ENCODE measurements at regions not wholly inside any gene's neighbourhood (a gene's known extent, or its start where the extent isn't known, plus 50 kb on each side); places are given as distances from the start of the nearest gene placed in this dataset.

DNA sequence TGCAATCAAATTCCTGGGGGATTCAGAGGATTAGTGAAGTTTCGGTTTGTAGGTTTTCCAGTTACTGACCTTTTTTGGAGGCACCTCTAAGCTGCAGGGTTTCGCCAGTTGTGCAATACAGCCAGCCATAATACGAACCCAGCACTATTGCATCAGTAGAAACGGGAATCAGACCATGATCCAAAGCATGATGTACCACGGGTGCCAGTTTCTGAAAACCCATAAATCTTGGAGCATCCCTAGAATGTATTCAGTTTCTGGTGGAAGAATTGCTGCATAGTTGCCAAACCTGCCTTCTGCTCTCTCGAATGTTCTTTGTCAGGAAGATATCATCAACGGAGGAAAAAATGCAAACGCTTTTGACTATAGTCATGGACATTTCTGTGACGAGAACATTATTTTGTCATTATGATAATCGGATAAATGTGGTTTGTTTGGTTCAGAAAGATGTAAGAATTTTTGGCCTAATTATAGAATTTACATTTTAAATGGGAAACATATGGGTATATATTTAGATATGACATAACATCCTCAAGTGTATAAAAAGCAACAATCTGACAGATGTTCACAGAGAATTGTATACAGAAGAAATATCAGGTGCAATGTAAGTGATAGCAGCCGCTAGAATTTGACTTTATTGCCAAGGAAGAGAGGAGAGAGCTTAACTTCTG, 186.2 kb upstream of the PRKCQ start:
- peak overlapping the region; percentile 32 for H3K4me2 ChIP-seq

DNA sequence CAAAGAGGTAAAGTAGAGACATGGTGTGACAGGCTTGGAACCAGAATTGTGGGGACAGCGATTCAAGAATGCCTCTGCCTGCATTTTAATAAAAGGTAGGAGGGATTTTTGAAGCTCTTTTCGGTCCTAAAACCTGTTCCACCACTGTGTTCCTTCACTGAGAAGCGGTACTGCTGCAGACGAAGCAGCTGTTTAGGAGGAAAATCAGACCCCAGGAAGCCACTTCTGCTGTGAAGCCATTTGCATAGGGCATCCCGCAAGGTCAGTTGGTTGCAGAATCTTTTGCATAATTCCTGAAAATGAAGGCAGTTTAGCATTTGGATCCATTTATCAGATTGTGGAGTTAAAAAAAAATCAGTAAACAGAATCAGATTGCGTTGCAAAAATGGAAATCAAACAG, 183.3 kb upstream of the PRKCQ start:
- Histone ChIP-seq H3K4me3 (no peak overlapping the region), H3K36me3 (replicated peaks; ENCODE audit: insufficient read depth, low read depth) (no peaks in the 10 kb centered on the region), H3K9me3 (ENCODE audit: low read depth) (no peaks in the 10 kb centered on the region), H3K4me1 (ENCODE audit: insufficient read depth) (no peaks in the 10 kb centered on the region), H3K27me3 (no peaks in the 10 kb centered on the region), H2AFZ (no peak overlapping the region), H3K9me2 (replicated peaks; ENCODE audit: insufficient read depth) (no peaks in the 10 kb centered on the region), H4K20me1 (ENCODE audit: insufficient read depth, poor library complexity, severe bottlenecking) (no peaks in the 10 kb centered on the region), H3K79me2 (no peaks in the 10 kb centered on the region), H3K27ac (no peak overlapping the region), H3K4me2 (no peak overlapping the region)
- TF ChIP-seq EZH2 (IDR thresholded peaks at IDR 0.05; ENCODE audit: borderline replicate concordance) (no peak), EZH2phosphoT487 (IDR thresholded peaks at IDR 0.05; ENCODE audit: low read depth, severe bottlenecking, unreplicated experiment) (no peak)
- TF ChIP-seq, protein P1, sequence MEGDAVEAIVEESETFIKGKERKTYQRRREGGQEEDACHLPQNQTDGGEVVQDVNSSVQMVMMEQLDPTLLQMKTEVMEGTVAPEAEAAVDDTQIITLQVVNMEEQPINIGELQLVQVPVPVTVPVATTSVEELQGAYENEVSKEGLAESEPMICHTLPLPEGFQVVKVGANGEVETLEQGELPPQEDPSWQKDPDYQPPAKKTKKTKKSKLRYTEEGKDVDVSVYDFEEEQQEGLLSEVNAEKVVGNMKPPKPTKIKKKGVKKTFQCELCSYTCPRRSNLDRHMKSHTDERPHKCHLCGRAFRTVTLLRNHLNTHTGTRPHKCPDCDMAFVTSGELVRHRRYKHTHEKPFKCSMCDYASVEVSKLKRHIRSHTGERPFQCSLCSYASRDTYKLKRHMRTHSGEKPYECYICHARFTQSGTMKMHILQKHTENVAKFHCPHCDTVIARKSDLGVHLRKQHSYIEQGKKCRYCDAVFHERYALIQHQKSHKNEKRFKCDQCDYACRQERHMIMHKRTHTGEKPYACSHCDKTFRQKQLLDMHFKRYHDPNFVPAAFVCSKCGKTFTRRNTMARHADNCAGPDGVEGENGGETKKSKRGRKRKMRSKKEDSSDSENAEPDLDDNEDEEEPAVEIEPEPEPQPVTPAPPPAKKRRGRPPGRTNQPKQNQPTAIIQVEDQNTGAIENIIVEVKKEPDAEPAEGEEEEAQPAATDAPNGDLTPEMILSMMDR (IDR thresholded peaks at IDR 0.05; ENCODE audit: poor library complexity), result no peak
- no peak for DNase-seq (ENCODE audit: low spot score)
- WGBS (ENCODE audit: low lambda C conversion rate, missing lambda C conversion rate), result 43% methylated on average over 6 of the region's 6 CpGs

More for the DNA sequence above, 186.2 kb upstream of the PRKCQ start:
- TF ChIP-seq, protein P1 (IDR thresholded peaks at IDR 0.05; ENCODE audit: poor library complexity), result no peak
- TF ChIP-seq EZH2 (IDR thresholded peaks at IDR 0.05; ENCODE audit: borderline replicate concordance) (no peak), EZH2phosphoT487 (IDR thresholded peaks at IDR 0.05; ENCODE audit: low read depth, severe bottlenecking, unreplicated experiment) (no peak)
- peak; percentile 42 for DNase-seq (ENCODE audit: low spot score)
- Histone ChIP-seq H3K4me3 (no peak overlapping the region), H3K9me3 (ENCODE audit: low read depth) (no peaks in the 10 kb centered on the region), H3K27me3 (no peaks in the 10 kb centered on the region), H3K27ac (peak overlapping the region; percentile 38), H3K79me2 (no peaks in the 10 kb centered on the region), H4K20me1 (ENCODE audit: insufficient read depth, poor library complexity, severe bottlenecking) (no peaks in the 10 kb centered on the region), H3K4me1 (ENCODE audit: insufficient read depth) (peaks cover 6% of the 10 kb centered on the region), H3K36me3 (replicated peaks; ENCODE audit: insufficient read depth, low read depth) (no peaks in the 10 kb centered on the region), H3K9me2 (replicated peaks; ENCODE audit: insufficient read depth) (no peaks in the 10 kb centered on the region), H2AFZ (no peak overlapping the region)
- 49% methylated on average over 11 of the region's 11 CpGs for WGBS (ENCODE audit: low lambda C conversion rate, missing lambda C conversion rate)

GRCh38 chr10:6763001-6763400, 182.9 kb upstream of the PRKCQ start:
- WGBS (ENCODE audit: low lambda C conversion rate, missing lambda C conversion rate), result 63% methylated on average over 5 of the region's 5 CpGs
- TF ChIP-seq, protein P1 (IDR thresholded peaks at IDR 0.05; ENCODE audit: poor library complexity), result no peak
- TF ChIP-seq EZH2phosphoT487 (IDR thresholded peaks at IDR 0.05; ENCODE audit: low read depth, severe bottlenecking, unreplicated experiment) (no peak), EZH2 (IDR thresholded peaks at IDR 0.05; ENCODE audit: borderline replicate concordance) (no peak)
- no peak overlapping the region for H3K4me2 ChIP-seq

More at GRCh38 chr10:6763001-6763400, 182.9 kb upstream of the PRKCQ start:
- no peaks in the 10 kb centered on the region for H3K4me1 ChIP-seq (ENCODE audit: insufficient read depth)
- no peak for DNase-seq (ENCODE audit: low spot score)
- H3K27ac ChIP-seq, result no peak overlapping the region
- H3K9me3 ChIP-seq (ENCODE audit: low read depth), result no peaks in the 10 kb centered on the region
- no peaks in the 10 kb centered on the region for H3K9me2 ChIP-seq (replicated peaks; ENCODE audit: insufficient read depth)
- H2AFZ ChIP-seq, result no peak overlapping the region
- no peaks in the 10 kb centered on the region for H3K79me2 ChIP-seq
- no peaks in the 10 kb centered on the region for H3K27me3 ChIP-seq
- no peaks in the 10 kb centered on the region for H4K20me1 ChIP-seq (ENCODE audit: insufficient read depth, poor library complexity, severe bottlenecking)
- H3K36me3 ChIP-seq (replicated peaks; ENCODE audit: insufficient read depth, low read depth), result no peaks in the 10 kb centered on the region
- no peak overlapping the region for H3K4me3 ChIP-seq
